Mesenchymal stem cell (in vitro differentiated cells and primary cell): ENCODE measurements at regions not wholly inside any gene's neighbourhood (a gene's known extent, or its start where the extent isn't known, plus 50 kb on each side); places are given as distances from the start of the nearest gene placed in this dataset.
A peak's percentile ranks its signal among the peaks of the same experiment; 100 is the strongest.

Source experiments
- DNase-seq: peaks from one replicate; pipeline ENCODE4 v3.0.0-alpha.2; 2013
- H2AFZ ChIP-seq: one replicate; pipeline ENCODE4 v1.6.1; 2013; ENCODE audit warnings: low read depth, mild to moderate bottlenecking, control low read depth, inconsistent platforms, low read length, moderate library complexity
- H2AK5ac ChIP-seq: 2 replicates; pipeline ENCODE4 v1.6.1; 2013; ENCODE audit warnings: low read length, moderate library complexity, mild to moderate bottlenecking, inconsistent platforms; ENCODE audit not compliant: severe bottlenecking
- H2BK120ac ChIP-seq: one replicate; pipeline ENCODE4 v1.6.1; 2013; ENCODE audit warnings: low read depth, mild to moderate bottlenecking, inconsistent platforms, low read length, moderate library complexity
- H2BK12ac ChIP-seq, 2 experiments: one replicate each; pipeline ENCODE4 v1.6.1; 2013; ENCODE audit warnings: inconsistent platforms in 2 of 2, low read length in 2 of 2, mild to moderate bottlenecking in 2 of 2, moderate library complexity in 2 of 2, control low read depth in 1 of 2
- H2BK15ac ChIP-seq: one replicate; pipeline ENCODE4 v1.6.1; 2013; ENCODE audit warnings: mild to moderate bottlenecking, low read depth, inconsistent platforms; ENCODE audit not compliant: poor library complexity, severe bottlenecking
- H2BK5ac ChIP-seq: 2 replicates; pipeline ENCODE4 v1.6.1; 2013; ENCODE audit warnings: low read depth, mild to moderate bottlenecking, low read length, control low read depth, inconsistent platforms; ENCODE audit not compliant: poor library complexity, severe bottlenecking
- H3K14ac ChIP-seq, 2 experiments: one replicate each; pipeline ENCODE4 v1.6.1; 2013; ENCODE audit warnings: inconsistent platforms in 2 of 2, low read length in 2 of 2, control low read depth in 1 of 2, mild to moderate bottlenecking in 1 of 2, moderate library complexity in 1 of 2
- H3K18ac ChIP-seq, 2 experiments: one replicate each; pipeline ENCODE4 v1.6.1; 2013; ENCODE audit warnings: inconsistent platforms in 2 of 2, low read length in 2 of 2, control low read depth in 1 of 2, low read depth in 1 of 2, mild to moderate bottlenecking in 1 of 2
- H3K23ac ChIP-seq, 2 experiments: one replicate each; pipeline ENCODE4 v1.6.1; 2013; ENCODE audit warnings: inconsistent platforms in 2 of 2, low read length in 2 of 2, mild to moderate bottlenecking in 2 of 2, moderate library complexity in 2 of 2, control low read depth in 1 of 2
- H3K27ac ChIP-seq: 2 replicates; pipeline ENCODE4 v1.5.1; 2013; ENCODE audit warnings: mild to moderate bottlenecking, moderate library complexity, low read length, control low read depth, inconsistent platforms; ENCODE audit not compliant: poor library complexity, severe bottlenecking
- H3K27me3 ChIP-seq, 2 experiments: 2 replicates each; pipeline versions ENCODE4 v1.6.1 to v1.7.0; 2013; ENCODE audit warnings: low read length in 2 of 2, mild to moderate bottlenecking in 2 of 2, moderate library complexity in 2 of 2, control low read depth in 1 of 2, inconsistent platforms in 1 of 2; ENCODE audit not compliant: control insufficient read depth in 1 of 2, insufficient read depth in 1 of 2
- H3K36me3 ChIP-seq, 2 experiments: 2 replicates each; pipeline versions ENCODE4 v1.6.1 to v1.7.0; 2013; ENCODE audit warnings: low read length in 2 of 2, control low read depth in 1 of 2, inconsistent platforms in 1 of 2, low read depth in 1 of 2, mild to moderate bottlenecking in 1 of 2; ENCODE audit not compliant: insufficient read depth in 2 of 2, control insufficient read depth in 1 of 2
- H3K4ac ChIP-seq, 2 experiments: one replicate each; pipeline ENCODE4 v1.6.1; 2013; ENCODE audit warnings: inconsistent platforms in 2 of 2, low read length in 2 of 2, mild to moderate bottlenecking in 2 of 2, moderate library complexity in 2 of 2, control low read depth in 1 of 2, low read depth in 1 of 2
- H3K4me1 ChIP-seq: 2 replicates; pipeline ENCODE4 v1.6.1; 2013; ENCODE audit warnings: low read depth, low read length, control low read depth; ENCODE audit not compliant: control insufficient read depth, insufficient read depth
- H3K4me2 ChIP-seq: 2 replicates; pipeline ENCODE4 v1.6.1; 2013; ENCODE audit warnings: low read length, mild to moderate bottlenecking, inconsistent platforms; ENCODE audit not compliant: poor library complexity, severe bottlenecking
- H3K4me3 ChIP-seq, 2 experiments: 2 replicates each; pipeline versions ENCODE4 v1.5.1 to v1.7.0; 2013; ENCODE audit warnings: low read length in 2 of 2, mild to moderate bottlenecking in 2 of 2, control low read depth in 1 of 2, low read depth in 1 of 2; ENCODE audit not compliant: insufficient read depth in 1 of 2
- H3K79me1 ChIP-seq: replicated peaks from 2 replicates; pipeline ENCODE4 v1.6.1; 2013; ENCODE audit warnings: mild to moderate bottlenecking, control low read depth, low read length, inconsistent platforms; ENCODE audit not compliant: poor library complexity, severe bottlenecking
- H3K9ac ChIP-seq: 2 replicates; pipeline ENCODE4 v1.7.0; 2013; ENCODE audit warnings: mild to moderate bottlenecking, low read length, moderate library complexity
- H3K9me3 ChIP-seq: 2 replicates; pipeline ENCODE4 v1.7.0; 2013; ENCODE audit warnings: mild to moderate bottlenecking, low read length; ENCODE audit not compliant: control insufficient read depth
- H4K8ac ChIP-seq: one replicate; pipeline ENCODE4 v1.6.1; 2013; ENCODE audit warnings: inconsistent platforms, mild to moderate bottlenecking, low read length, moderate library complexity
- H4K91ac ChIP-seq: one replicate; pipeline ENCODE4 v1.6.1; 2013; ENCODE audit warnings: mild to moderate bottlenecking, low read length, inconsistent platforms
- WGBS: methylation state at CpG from one replicate; pipeline ENCODE4 v1.1.7; 2013; ENCODE audit warnings: mixed read lengths; 5-methylcytosine and 5-hydroxymethylcytosine counted together

GRCh38 chr13:44292545-44292944, 81.1 kb upstream of the SERP2 start:
- Histone ChIP-seq H3K9me3 (peaks cover 11% of the 10 kb centered on the region), H3K79me1 (no peaks in the 10 kb centered on the region), H3K14ac (no peak overlapping the region), H3K4me2 (no peak overlapping the region), H3K27me3 (peaks cover 10 to 19% of the 10 kb centered on the region in 2 experiments), H3K23ac (no peak overlapping the region), H3K4ac (no peak overlapping the region), H2AFZ (no peak overlapping the region), H2BK120ac (no peak overlapping the region), H2AK5ac (no peak overlapping the region), H4K8ac (no peak overlapping the region), H3K27ac (no peak overlapping the region), H3K9ac (no peak overlapping the region), H4K91ac (no peak overlapping the region), H3K18ac (no peak overlapping the region), H3K4me3 (no peak overlapping the region), H3K36me3 (no peaks in the 10 kb centered on the region), H2BK12ac (no peak overlapping the region), H3K4me1 (no peaks in the 10 kb centered on the region), H2BK5ac (no peak overlapping the region), H2BK15ac (no peak overlapping the region)
- no peak for DNase-seq
- WGBS: 100% methylated on average over 1 of the region's 1 CpG

- H3K9ac ChIP-seq: no peak overlapping the region
- no peak for DNase-seq
- H3K23ac ChIP-seq: no peak overlapping the region
- no peak overlapping the region for H3K4me2 ChIP-seq
- H3K18ac ChIP-seq: peak overlapping the region in 1 of 2 experiments; percentile 25
- no peak overlapping the region for H3K27ac ChIP-seq
- H3K36me3 ChIP-seq: no peaks in the 10 kb centered on the region
- no peak overlapping the region for H2BK5ac ChIP-seq
- H3K14ac ChIP-seq: no peak overlapping the region
- no peak overlapping the region for H4K91ac ChIP-seq
- 93% methylated on average over 5 of the region's 5 CpGs for whole genome bisulfite sequencing
- no peak overlapping the region for H4K8ac ChIP-seq
- H2BK15ac ChIP-seq: no peak overlapping the region
- H2AK5ac ChIP-seq: no peak overlapping the region
- no peaks in the 10 kb centered on the region for H3K79me1 ChIP-seq
- H2BK120ac ChIP-seq: peak overlapping the region; percentile 35
- peaks cover 11% of the 10 kb centered on the region for H3K9me3 ChIP-seq
- H3K4me3 ChIP-seq: no peak overlapping the region
- H2BK12ac ChIP-seq: peak overlapping the region in 1 of 2 experiments; percentile 49
- no peak overlapping the region for H2AFZ ChIP-seq
- peaks cover 9 to 11% of the 10 kb centered on the region in 2 experiments for H3K27me3 ChIP-seq
- H3K4ac ChIP-seq: peak overlapping the region in 1 of 2 experiments; percentile 35
- no peaks in the 10 kb centered on the region for H3K4me1 ChIP-seq
Observed at GRCh38 chr13:44293374-44293773, 80.2 kb upstream of the SERP2 start.

- Histone ChIP-seq H2BK5ac (no peak overlapping the region), H3K4me3 (no peak overlapping the region), H3K23ac (no peak overlapping the region), H4K8ac (no peak overlapping the region), H3K4me1 (no peaks in the 10 kb centered on the region), H3K4me2 (no peak overlapping the region), H3K9me3 (peaks cover 11% of the 10 kb centered on the region), H3K27ac (no peak overlapping the region), H3K79me1 (no peaks in the 10 kb centered on the region), H3K18ac (peak overlapping the region in 1 of 2 experiments; percentile 25), H3K27me3 (peaks cover 2 to 4% of the 10 kb centered on the region in 2 experiments), H2BK15ac (no peak overlapping the region), H2AK5ac (no peak overlapping the region), H4K91ac (no peak overlapping the region), H3K14ac (no peak overlapping the region), H3K9ac (no peak overlapping the region), H2AFZ (no peak overlapping the region), H2BK120ac (no peak overlapping the region), H3K36me3 (no peaks in the 10 kb centered on the region), H3K4ac (peak overlapping the region in 1 of 2 experiments; percentile 35), H2BK12ac (no peak overlapping the region)
- WGBS: 48% methylated on average over 3 of the region's 3 CpGs
- peak; percentile 83 for DNase-seq
Observed at GRCh38 chr13:44293908-44294735, 79.5 kb upstream of the SERP2 start.

- no peak overlapping the region for H2AK5ac ChIP-seq
- DNase-seq: no peak
- H2BK15ac ChIP-seq: no peak overlapping the region
- H3K36me3 ChIP-seq: no peaks in the 10 kb centered on the region
- no peak overlapping the region for H3K14ac ChIP-seq
- H3K9me3 ChIP-seq: peaks cover 11% of the 10 kb centered on the region
- H3K27ac ChIP-seq: no peak overlapping the region
- no peaks in the 10 kb centered on the region for H3K79me1 ChIP-seq
- H2AFZ ChIP-seq: no peak overlapping the region
- no peak overlapping the region for H3K4ac ChIP-seq
- no peak overlapping the region for H2BK120ac ChIP-seq
- 100% methylated on average over 1 of the region's 1 CpG for WGBS
- H3K27me3 ChIP-seq: peaks cover 0 to 4% of the 10 kb centered on the region in 2 experiments
- no peak overlapping the region for H3K4me3 ChIP-seq
- no peaks in the 10 kb centered on the region for H3K4me1 ChIP-seq
- no peak overlapping the region for H3K4me2 ChIP-seq
- H3K23ac ChIP-seq: no peak overlapping the region
- no peak overlapping the region for H3K9ac ChIP-seq
- no peak overlapping the region for H4K91ac ChIP-seq
- peak overlapping the region in 1 of 2 experiments; percentile 18 for H3K18ac ChIP-seq
- H4K8ac ChIP-seq: no peak overlapping the region
- H2BK5ac ChIP-seq: no peak overlapping the region
- peak overlapping the region in 1 of 2 experiments; percentile 80 for H2BK12ac ChIP-seq
Observed at GRCh38 chr13:44294876-44295275, 78.7 kb upstream of the SERP2 start.
